ENCODE measurements at regions not wholly inside any gene's neighbourhood (a gene's known extent, or its start where the extent isn't known, plus 50 kb on each side); places are given as distances from the start of the nearest gene placed in this dataset.
A peak's percentile ranks its signal among the peaks of the same experiment; 100 is the strongest.

GRCh38 chr5:43993634-43994351, 390.8 kb downstream of the NNT start:
- no peaks in the 10 kb centered on the region for H3K27me3 ChIP-seq (ENCODE audit: insufficient read depth, low read length, poor library complexity)
- H3K4ac ChIP-seq (ENCODE audit: low read depth, low read length), result no peak overlapping the region
- no peak overlapping the region for H4K8ac ChIP-seq (ENCODE audit: low read depth, low read length)
- no peaks in the 10 kb centered on the region for H3K4me1 ChIP-seq (ENCODE audit: control insufficient read depth, low read depth, low read length)
- H3K79me2 ChIP-seq (ENCODE audit: control insufficient read depth, insufficient read depth, low read length), result no peaks in the 10 kb centered on the region
- DNase-seq, result no peak
- no peak overlapping the region for H2AK5ac ChIP-seq (ENCODE audit: low read length)
- no CpG with 5 or more reads among the region's 9 CpGs for WGBS (ENCODE audit: extremely low coverage, insufficient coverage, low lambda C conversion rate)
- H4K5ac ChIP-seq (ENCODE audit: low read length), result no peak overlapping the region
- no peak overlapping the region for H2BK120ac ChIP-seq (ENCODE audit: low read depth, low read length)
- H3K9ac ChIP-seq (ENCODE audit: low read length), result no peak overlapping the region
- H3K79me1 ChIP-seq (ENCODE audit: low read length), result no peaks in the 10 kb centered on the region
- H3K18ac ChIP-seq (ENCODE audit: low read length), result no peak overlapping the region
- H2BK5ac ChIP-seq (ENCODE audit: low read length), result no peak overlapping the region
- H3K27ac ChIP-seq (ENCODE audit: low read depth, low read length), result no peak overlapping the region
- no peak overlapping the region for H3K4me3 ChIP-seq (ENCODE audit: low read length)
- H2BK15ac ChIP-seq (replicated peaks; ENCODE audit: low read depth), result no peak overlapping the region
- H3K56ac ChIP-seq (ENCODE audit: low read length), result no peak overlapping the region
- no peak overlapping the region for H3K4me2 ChIP-seq (ENCODE audit: low read length)
- H3K36me3 ChIP-seq (ENCODE audit: control insufficient read depth, insufficient read depth, low read length), result no peaks in the 10 kb centered on the region
- no peak overlapping the region for H3K23ac ChIP-seq (ENCODE audit: low read length)

- Histone ChIP-seq H2BK120ac (ENCODE audit: low read depth, low read length) (no peak overlapping the region), H3K36me3 (ENCODE audit: control insufficient read depth, insufficient read depth, low read length) (no peaks in the 10 kb centered on the region), H2BK15ac (replicated peaks; ENCODE audit: low read depth) (no peak overlapping the region)
These were observed 382.4 kb downstream of the NNT start for GRCh38 chr5:43985411-43985810.

DNA sequence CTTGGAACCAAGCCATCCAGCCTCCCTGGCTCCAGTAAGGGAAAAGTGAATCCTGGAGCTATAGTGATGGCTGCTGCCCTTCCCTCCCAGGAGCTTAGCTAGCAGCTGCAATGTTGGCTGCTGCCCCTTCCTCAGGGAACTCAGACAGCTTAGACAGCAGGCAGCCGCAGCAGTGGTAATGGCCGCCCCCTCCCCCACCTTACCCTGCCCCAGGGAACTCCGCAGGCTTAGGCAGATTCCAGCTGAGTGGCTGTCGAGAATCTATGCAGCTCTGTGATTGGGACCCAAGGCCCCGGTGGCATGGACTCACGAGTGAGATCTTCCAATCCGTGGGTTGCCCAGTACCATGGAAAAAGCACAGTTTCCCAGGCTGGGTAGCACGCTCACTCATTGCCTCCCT, 378.6 kb downstream of the NNT start:
- Histone ChIP-seq H3K79me2 (ENCODE audit: control insufficient read depth, insufficient read depth, low read length) (no peaks in the 10 kb centered on the region), H3K23ac (ENCODE audit: low read length) (no peak overlapping the region), H3K4me2 (ENCODE audit: low read length) (no peak overlapping the region), H2AK5ac (ENCODE audit: low read length) (no peak overlapping the region), H3K36me3 (ENCODE audit: control insufficient read depth, insufficient read depth, low read length) (no peaks in the 10 kb centered on the region), H3K27ac (ENCODE audit: low read depth, low read length) (no peak overlapping the region), H3K9ac (ENCODE audit: low read length) (no peak overlapping the region), H3K4me3 (ENCODE audit: low read length) (no peak overlapping the region), H4K8ac (ENCODE audit: low read depth, low read length) (no peak overlapping the region), H4K5ac (ENCODE audit: low read length) (no peak overlapping the region), H2BK120ac (ENCODE audit: low read depth, low read length) (no peak overlapping the region), H3K18ac (ENCODE audit: low read length) (no peak overlapping the region), H2BK15ac (replicated peaks; ENCODE audit: low read depth) (no peak overlapping the region), H3K27me3 (ENCODE audit: insufficient read depth, low read length, poor library complexity) (no peaks in the 10 kb centered on the region), H2BK5ac (ENCODE audit: low read length) (no peak overlapping the region), H3K4me1 (ENCODE audit: control insufficient read depth, low read depth, low read length) (no peaks in the 10 kb centered on the region), H3K79me1 (ENCODE audit: low read length) (no peaks in the 10 kb centered on the region), H3K56ac (ENCODE audit: low read length) (no peak overlapping the region), H3K4ac (ENCODE audit: low read depth, low read length) (no peak overlapping the region)
- peak; percentile 5 for DNase-seq
- WGBS (ENCODE audit: extremely low coverage, insufficient coverage, low lambda C conversion rate), result no CpG with 5 or more reads among the region's 8 CpGs

More at GRCh38 chr5:43985411-43985810, 382.4 kb downstream of the NNT start:
- Histone ChIP-seq H3K4me1 (ENCODE audit: control insufficient read depth, low read depth, low read length) (no peaks in the 10 kb centered on the region), H3K79me1 (ENCODE audit: low read length) (no peaks in the 10 kb centered on the region), H3K27ac (ENCODE audit: low read depth, low read length) (no peak overlapping the region), H3K9ac (ENCODE audit: low read length) (no peak overlapping the region), H3K4ac (ENCODE audit: low read depth, low read length) (no peak overlapping the region), H3K56ac (ENCODE audit: low read length) (no peak overlapping the region), H3K23ac (ENCODE audit: low read length) (no peak overlapping the region), H4K5ac (ENCODE audit: low read length) (no peak overlapping the region), H3K4me3 (ENCODE audit: low read length) (no peak overlapping the region), H4K8ac (ENCODE audit: low read depth, low read length) (no peak overlapping the region), H3K4me2 (ENCODE audit: low read length) (no peak overlapping the region), H2AK5ac (ENCODE audit: low read length) (no peak overlapping the region), H2BK5ac (ENCODE audit: low read length) (no peak overlapping the region), H3K18ac (ENCODE audit: low read length) (no peak overlapping the region), H3K27me3 (ENCODE audit: insufficient read depth, low read length, poor library complexity) (no peaks in the 10 kb centered on the region), H3K79me2 (ENCODE audit: control insufficient read depth, insufficient read depth, low read length) (no peaks in the 10 kb centered on the region)
- no CpG with 5 or more reads among the region's 3 CpGs for WGBS (ENCODE audit: extremely low coverage, insufficient coverage, low lambda C conversion rate)
- no peak for DNase-seq

DNA sequence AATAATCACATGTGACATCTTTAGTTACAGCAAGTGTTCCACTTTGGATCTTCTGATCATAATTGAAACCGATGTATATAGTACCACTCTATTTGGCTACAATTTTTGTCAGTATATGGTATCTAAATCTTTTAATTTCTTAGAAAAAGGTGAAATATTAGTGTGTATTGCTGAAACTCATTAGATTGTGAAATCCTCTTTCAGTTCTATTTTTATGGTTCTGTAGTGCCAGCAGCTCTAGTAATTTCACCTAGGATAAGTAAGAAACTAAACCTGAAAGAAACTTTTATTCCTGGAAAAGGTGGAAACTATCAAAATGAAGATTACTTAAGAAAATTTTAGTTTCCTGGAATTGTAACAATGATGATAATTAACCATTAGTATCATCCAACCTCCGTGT, 370.9 kb downstream of the NNT start:
- Histone ChIP-seq H2BK5ac (ENCODE audit: low read length) (no peak overlapping the region), H3K4ac (ENCODE audit: low read depth, low read length) (no peak overlapping the region), H4K5ac (ENCODE audit: low read length) (no peak overlapping the region), H2BK120ac (ENCODE audit: low read depth, low read length) (no peak overlapping the region), H3K36me3 (ENCODE audit: control insufficient read depth, insufficient read depth, low read length) (no peaks in the 10 kb centered on the region), H3K9ac (ENCODE audit: low read length) (no peak overlapping the region), H3K18ac (ENCODE audit: low read length) (no peak overlapping the region), H3K4me2 (ENCODE audit: low read length) (no peak overlapping the region), H3K4me3 (ENCODE audit: low read length) (no peak overlapping the region), H3K27me3 (ENCODE audit: insufficient read depth, low read length, poor library complexity) (no peaks in the 10 kb centered on the region), H4K8ac (ENCODE audit: low read depth, low read length) (no peak overlapping the region), H3K4me1 (ENCODE audit: control insufficient read depth, low read depth, low read length) (no peaks in the 10 kb centered on the region), H2AK5ac (ENCODE audit: low read length) (no peak overlapping the region), H3K79me1 (ENCODE audit: low read length) (no peaks in the 10 kb centered on the region), H2BK15ac (replicated peaks; ENCODE audit: low read depth) (no peak overlapping the region), H3K79me2 (ENCODE audit: control insufficient read depth, insufficient read depth, low read length) (no peaks in the 10 kb centered on the region), H3K27ac (ENCODE audit: low read depth, low read length) (no peak overlapping the region), H3K23ac (ENCODE audit: low read length) (no peak overlapping the region), H3K56ac (ENCODE audit: low read length) (no peak overlapping the region)
- no CpG with 5 or more reads among the region's 2 CpGs for WGBS (ENCODE audit: extremely low coverage, insufficient coverage, low lambda C conversion rate)
- no peak for DNase-seq

- H3K18ac ChIP-seq (ENCODE audit: low read length), result no peak overlapping the region
- H3K79me2 ChIP-seq (ENCODE audit: control insufficient read depth, insufficient read depth, low read length), result no peaks in the 10 kb centered on the region
- H3K36me3 ChIP-seq (ENCODE audit: control insufficient read depth, insufficient read depth, low read length), result no peaks in the 10 kb centered on the region
- no peak overlapping the region for H3K4me3 ChIP-seq (ENCODE audit: low read length)
- H4K8ac ChIP-seq (ENCODE audit: low read depth, low read length), result no peak overlapping the region
- H3K4me2 ChIP-seq (ENCODE audit: low read length), result no peak overlapping the region
- no peak overlapping the region for H2BK120ac ChIP-seq (ENCODE audit: low read depth, low read length)
- WGBS (ENCODE audit: extremely low coverage, insufficient coverage, low lambda C conversion rate), result no CpG with 5 or more reads among the region's 2 CpGs
- no peak overlapping the region for H2BK15ac ChIP-seq (replicated peaks; ENCODE audit: low read depth)
- no peaks in the 10 kb centered on the region for H3K4me1 ChIP-seq (ENCODE audit: control insufficient read depth, low read depth, low read length)
- no peak overlapping the region for H3K56ac ChIP-seq (ENCODE audit: low read length)
- no peak for DNase-seq
- H2BK5ac ChIP-seq (ENCODE audit: low read length), result no peak overlapping the region
- no peaks in the 10 kb centered on the region for H3K79me1 ChIP-seq (ENCODE audit: low read length)
- H3K27me3 ChIP-seq (ENCODE audit: insufficient read depth, low read length, poor library complexity), result no peaks in the 10 kb centered on the region
- no peak overlapping the region for H3K9ac ChIP-seq (ENCODE audit: low read length)
- no peak overlapping the region for H3K27ac ChIP-seq (ENCODE audit: low read depth, low read length)
- H4K5ac ChIP-seq (ENCODE audit: low read length), result no peak overlapping the region
- H3K23ac ChIP-seq (ENCODE audit: low read length), result no peak overlapping the region
- no peak overlapping the region for H2AK5ac ChIP-seq (ENCODE audit: low read length)
- H3K4ac ChIP-seq (ENCODE audit: low read depth, low read length), result no peak overlapping the region
These were observed 370.3 kb downstream of the NNT start for GRCh38 chr5:43973318-43973717.

DNA sequence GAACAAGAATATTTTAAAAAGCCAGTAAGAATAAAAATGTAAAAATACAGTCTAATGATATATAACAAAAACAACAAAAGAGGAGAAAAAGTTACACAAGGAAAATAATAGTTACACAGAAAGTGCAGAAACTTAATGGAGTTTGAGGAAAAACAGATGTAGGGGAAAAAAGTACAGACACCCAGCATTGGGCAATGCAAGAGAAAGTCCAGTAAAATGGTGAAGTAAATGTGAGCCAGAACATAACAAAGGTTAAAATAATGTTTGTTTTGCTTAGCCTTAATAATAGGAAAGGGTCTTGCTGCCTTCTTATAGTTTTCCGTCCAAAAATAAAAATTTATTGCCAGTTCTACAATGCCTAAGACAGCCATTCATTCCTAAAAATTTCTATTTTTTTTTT, 364.2 kb downstream of the NNT start:
- H3K4me3 ChIP-seq (ENCODE audit: low read length), result no peak overlapping the region
- H3K18ac ChIP-seq (ENCODE audit: low read length), result no peak overlapping the region
- H2BK15ac ChIP-seq (replicated peaks; ENCODE audit: low read depth), result no peak overlapping the region
- H3K4me1 ChIP-seq (ENCODE audit: control insufficient read depth, low read depth, low read length), result no peaks in the 10 kb centered on the region
- no peak overlapping the region for H3K9ac ChIP-seq (ENCODE audit: low read length)
- no peaks in the 10 kb centered on the region for H3K27me3 ChIP-seq (ENCODE audit: insufficient read depth, low read length, poor library complexity)
- H3K4me2 ChIP-seq (ENCODE audit: low read length), result no peak overlapping the region
- no peak overlapping the region for H3K4ac ChIP-seq (ENCODE audit: low read depth, low read length)
- H3K79me1 ChIP-seq (ENCODE audit: low read length), result no peaks in the 10 kb centered on the region
- no peak overlapping the region for H2BK120ac ChIP-seq (ENCODE audit: low read depth, low read length)
- H2BK5ac ChIP-seq (ENCODE audit: low read length), result no peak overlapping the region
- no peak overlapping the region for H3K56ac ChIP-seq (ENCODE audit: low read length)
- H2AK5ac ChIP-seq (ENCODE audit: low read length), result no peak overlapping the region
- no peaks in the 10 kb centered on the region for H3K79me2 ChIP-seq (ENCODE audit: control insufficient read depth, insufficient read depth, low read length)
- no CpG with 5 or more reads among the region's 1 CpG for WGBS (ENCODE audit: extremely low coverage, insufficient coverage, low lambda C conversion rate)
- H3K27ac ChIP-seq (ENCODE audit: low read depth, low read length), result no peak overlapping the region
- H3K36me3 ChIP-seq (ENCODE audit: control insufficient read depth, insufficient read depth, low read length), result no peaks in the 10 kb centered on the region
- no peak overlapping the region for H4K5ac ChIP-seq (ENCODE audit: low read length)
- no peak overlapping the region for H4K8ac ChIP-seq (ENCODE audit: low read depth, low read length)
- H3K23ac ChIP-seq (ENCODE audit: low read length), result no peak overlapping the region
- DNase-seq, result no peak

Measured in mesendoderm (in vitro differentiated cells).